ENCODE measurements at regions not wholly inside any gene's neighbourhood (a gene's known extent, or its start where the extent isn't known, plus 50 kb on each side); places are given as distances from the start of the nearest gene placed in this dataset.

DNA sequence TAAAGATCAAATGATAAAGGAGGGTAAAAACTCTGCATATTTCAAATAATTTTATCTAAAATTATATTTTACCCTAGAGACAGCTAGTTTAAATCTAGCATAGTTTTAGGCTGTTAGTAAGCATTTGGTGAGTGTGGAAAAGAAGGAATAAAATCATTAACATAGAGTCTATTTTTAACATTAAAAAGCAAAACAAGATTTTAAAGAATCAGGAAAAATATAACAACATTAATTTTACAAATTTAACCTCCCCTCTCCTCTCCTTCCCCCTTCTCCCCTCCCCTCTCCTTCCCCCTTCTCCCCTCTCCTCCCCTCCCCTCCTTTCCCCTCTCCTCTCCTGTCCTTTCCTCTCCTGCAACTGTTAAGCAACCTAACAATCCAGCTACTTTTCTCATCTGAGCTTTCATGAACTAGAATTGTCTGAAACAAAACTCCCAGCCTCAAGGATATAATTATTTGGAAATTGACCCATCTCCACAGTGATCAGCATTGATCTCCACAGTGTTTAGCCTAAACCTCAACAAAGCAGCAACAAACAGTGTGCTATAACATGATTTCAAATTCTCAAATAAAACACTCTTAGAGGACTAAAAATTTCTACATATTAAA is 293.2 kb downstream of the PPP1R3A start:
- Histone ChIP-seq H3K36me3 (ENCODE audit: control insufficient read depth in 4 of 4, insufficient read depth in 4 of 4, low read length in 4 of 4) (no peaks in the 10 kb centered on the region), H3K9me3 (ENCODE audit: control insufficient read depth in 4 of 4, insufficient read depth in 3 of 4, low read length in 3 of 4) (no peaks in the 10 kb centered on the region), H3K9ac (ENCODE audit: insufficient read depth in 1 of 2, low read length in 2 of 2) (no peak overlapping the region), H3K27me3 (ENCODE audit: control insufficient read depth in 3 of 3, insufficient read depth in 3 of 3, low read length in 2 of 3) (no peaks in the 10 kb centered on the region), H3K27ac (ENCODE audit: low read depth in 1 of 2, low read length in 1 of 2) (no peak overlapping the region), H3K4me3 (no peak overlapping the region), H3K4me1 (ENCODE audit: control insufficient read depth in 5 of 5, insufficient read depth in 5 of 5, low read length in 5 of 5) (no peaks in the 10 kb centered on the region)
- TF ChIP-seq, protein P1, sequence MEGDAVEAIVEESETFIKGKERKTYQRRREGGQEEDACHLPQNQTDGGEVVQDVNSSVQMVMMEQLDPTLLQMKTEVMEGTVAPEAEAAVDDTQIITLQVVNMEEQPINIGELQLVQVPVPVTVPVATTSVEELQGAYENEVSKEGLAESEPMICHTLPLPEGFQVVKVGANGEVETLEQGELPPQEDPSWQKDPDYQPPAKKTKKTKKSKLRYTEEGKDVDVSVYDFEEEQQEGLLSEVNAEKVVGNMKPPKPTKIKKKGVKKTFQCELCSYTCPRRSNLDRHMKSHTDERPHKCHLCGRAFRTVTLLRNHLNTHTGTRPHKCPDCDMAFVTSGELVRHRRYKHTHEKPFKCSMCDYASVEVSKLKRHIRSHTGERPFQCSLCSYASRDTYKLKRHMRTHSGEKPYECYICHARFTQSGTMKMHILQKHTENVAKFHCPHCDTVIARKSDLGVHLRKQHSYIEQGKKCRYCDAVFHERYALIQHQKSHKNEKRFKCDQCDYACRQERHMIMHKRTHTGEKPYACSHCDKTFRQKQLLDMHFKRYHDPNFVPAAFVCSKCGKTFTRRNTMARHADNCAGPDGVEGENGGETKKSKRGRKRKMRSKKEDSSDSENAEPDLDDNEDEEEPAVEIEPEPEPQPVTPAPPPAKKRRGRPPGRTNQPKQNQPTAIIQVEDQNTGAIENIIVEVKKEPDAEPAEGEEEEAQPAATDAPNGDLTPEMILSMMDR (IDR thresholded peaks at IDR 0.05; ENCODE audit: control extremely low read depth, extremely low read depth): no peak
- ATAC-seq (ENCODE audit: insufficient read depth, low FRiP score): no peak
- DNase-seq: no peak

- H3K36me3 ChIP-seq (ENCODE audit: control insufficient read depth in 4 of 4, insufficient read depth in 4 of 4, low read length in 4 of 4): no peaks in the 10 kb centered on the region
- ATAC-seq (ENCODE audit: insufficient read depth, low FRiP score) (no peak), DNase-seq (no peak)
- no peak overlapping the region for H3K9ac ChIP-seq (ENCODE audit: insufficient read depth in 1 of 2, low read length in 2 of 2)
- no peaks in the 10 kb centered on the region for H3K4me1 ChIP-seq (ENCODE audit: control insufficient read depth in 5 of 5, insufficient read depth in 5 of 5, low read length in 5 of 5)
- H3K27me3 ChIP-seq (ENCODE audit: control insufficient read depth in 3 of 3, insufficient read depth in 3 of 3, low read length in 2 of 3): no peaks in the 10 kb centered on the region
- TF ChIP-seq, protein P1 (IDR thresholded peaks at IDR 0.05; ENCODE audit: control extremely low read depth, extremely low read depth): no peak
- 67 to 74% methylated on average over 1 of the region's 1 CpG for WGBS, 2 donors
- no peak overlapping the region for H3K4me3 ChIP-seq
- H3K9me3 ChIP-seq (ENCODE audit: control insufficient read depth in 4 of 4, insufficient read depth in 3 of 4, low read length in 3 of 4): no peaks in the 10 kb centered on the region
- no peak overlapping the region for H3K27ac ChIP-seq (ENCODE audit: low read depth in 1 of 2, low read length in 1 of 2)
Measured at GRCh38 chr7:113622796-113623195, 296.0 kb downstream of the PPP1R3A start.

GRCh38 chr7:113610572-113610971 is 308.2 kb downstream of the PPP1R3A start:
- Histone ChIP-seq H3K9me3 (ENCODE audit: control insufficient read depth in 4 of 4, insufficient read depth in 3 of 4, low read length in 3 of 4) (no peaks in the 10 kb centered on the region), H3K4me1 (ENCODE audit: control insufficient read depth in 5 of 5, insufficient read depth in 5 of 5, low read length in 5 of 5) (no peaks in the 10 kb centered on the region), H3K27ac (ENCODE audit: low read depth in 1 of 2, low read length in 1 of 2) (no peak overlapping the region), H3K4me3 (no peak overlapping the region), H3K9ac (ENCODE audit: insufficient read depth in 1 of 2, low read length in 2 of 2) (no peak overlapping the region), H3K27me3 (ENCODE audit: control insufficient read depth in 3 of 3, insufficient read depth in 3 of 3, low read length in 2 of 3) (no peaks in the 10 kb centered on the region), H3K36me3 (ENCODE audit: control insufficient read depth in 4 of 4, insufficient read depth in 4 of 4, low read length in 4 of 4) (no peaks in the 10 kb centered on the region)
- WGBS, 2 donors: 44 to 74% methylated on average over 2 of the region's 2 CpGs
- TF ChIP-seq, protein P1 (IDR thresholded peaks at IDR 0.05; ENCODE audit: control extremely low read depth, extremely low read depth): no peak
- ATAC-seq (ENCODE audit: insufficient read depth, low FRiP score) (no peak), DNase-seq (no peak)

DNA sequence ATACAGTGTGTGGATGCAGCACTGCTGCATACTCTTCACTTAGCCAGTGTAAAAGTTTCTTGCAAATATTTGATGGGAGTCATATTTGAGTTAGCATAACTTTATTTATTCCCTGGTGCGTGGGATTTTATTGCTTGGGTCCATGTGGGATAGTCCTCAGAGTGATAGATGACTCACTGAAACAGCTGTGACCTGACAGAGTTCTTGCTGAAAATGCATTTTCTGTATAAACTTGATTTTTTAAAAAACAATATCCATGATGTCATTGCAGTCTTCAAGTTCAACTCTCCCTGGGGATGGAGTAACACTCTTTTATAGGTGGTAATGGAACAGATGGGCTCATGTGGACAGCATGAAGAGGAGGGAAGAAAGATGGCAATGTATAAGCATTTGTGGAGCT is 310.0 kb downstream of the PPP1R3A start:
- ATAC-seq (ENCODE audit: insufficient read depth, low FRiP score): no peak
- H3K27ac ChIP-seq (ENCODE audit: low read depth in 1 of 2, low read length in 1 of 2): no peak overlapping the region
- no peak overlapping the region for H3K4me3 ChIP-seq
- no peaks in the 10 kb centered on the region for H3K4me1 ChIP-seq (ENCODE audit: control insufficient read depth in 5 of 5, insufficient read depth in 5 of 5, low read length in 5 of 5)
- 83 to 86% methylated on average over 1 of the region's 1 CpG for WGBS, 2 donors
- H3K9me3 ChIP-seq (ENCODE audit: control insufficient read depth in 4 of 4, insufficient read depth in 3 of 4, low read length in 3 of 4): no peaks in the 10 kb centered on the region
- TF ChIP-seq, protein P1 (IDR thresholded peaks at IDR 0.05; ENCODE audit: control extremely low read depth, extremely low read depth): no peak
- no peaks in the 10 kb centered on the region for H3K27me3 ChIP-seq (ENCODE audit: control insufficient read depth in 3 of 3, insufficient read depth in 3 of 3, low read length in 2 of 3)
- no peak overlapping the region for H3K9ac ChIP-seq (ENCODE audit: insufficient read depth in 1 of 2, low read length in 2 of 2)
- no peaks in the 10 kb centered on the region for H3K36me3 ChIP-seq (ENCODE audit: control insufficient read depth in 4 of 4, insufficient read depth in 4 of 4, low read length in 4 of 4)
- no peak for DNase-seq
